CD14-positive monocyte (primary cell): ENCODE measurements at regions not wholly inside any gene's neighbourhood (a gene's known extent, or its start where the extent isn't known, plus 50 kb on each side); places are given as distances from the start of the nearest gene placed in this dataset.

ENCODE experiments used
- DNase-seq, 3 donors: peaks; one replicate each; pipeline ENCODE4 v3.0.0-alpha.2; 2011 to 2022
- H2AFZ ChIP-seq: 2 replicates; pipeline ENCODE4 v1.6.0; 2012; ENCODE audit warnings: mild to moderate bottlenecking, low read depth, low read length, inconsistent platforms; ENCODE audit not compliant: insufficient read depth, poor library complexity, severe bottlenecking
- H3K27ac ChIP-seq, 2 donors: 1 replicate in 1 of 2; 2 replicates in 1 of 2; pipeline ENCODE4 v1.5.1; 2012 to 2013; ENCODE audit warnings: low read length in 2 of 2, control low read depth in 1 of 2, inconsistent platforms in 1 of 2, low read depth in 1 of 2, mild to moderate bottlenecking in 1 of 2
- H3K27me3 ChIP-seq, 2 donors: one replicate each; pipeline versions ENCODE4 v1.6.0 to v1.6.1; 2011 to 2013; ENCODE audit warnings: low read length in 2 of 2; ENCODE audit not compliant: control insufficient read depth in 2 of 2, insufficient read depth in 2 of 2
- H3K36me3 ChIP-seq, 2 donors: replicated peaks in 1 of 2; 1 replicate in 1 of 2; 2 replicates in 1 of 2; pipeline versions ENCODE4 v1.5.1 to v1.6.1; 2012 to 2013; ENCODE audit warnings: low read length in 2 of 2, control low read depth in 1 of 2, inconsistent platforms in 1 of 2, mild to moderate bottlenecking in 1 of 2; ENCODE audit not compliant: insufficient read depth in 2 of 2, control insufficient read depth in 1 of 2
- H3K4me1 ChIP-seq, 2 donors: 1 replicate in 1 of 2; 2 replicates in 1 of 2; pipeline versions ENCODE4 v1.5.1 to v1.6.1; 2012 to 2013; ENCODE audit warnings: low read length in 2 of 2, control low read depth in 1 of 2, inconsistent platforms in 1 of 2, mild to moderate bottlenecking in 1 of 2, moderate library complexity in 1 of 2; ENCODE audit not compliant: insufficient read depth in 2 of 2, control insufficient read depth in 1 of 2
- H3K4me2 ChIP-seq: replicated peaks from 2 replicates; pipeline ENCODE3; 2012; ENCODE audit warnings: low read length, moderate library complexity, mild to moderate bottlenecking; ENCODE audit not compliant: poor library complexity, severe bottlenecking; ENCODE audit errors: extremely low read depth
- H3K4me3 ChIP-seq, 3 experiments: fragments of 200-600 bp in 1 of 3; sonication (generic) in 1 of 3; replicated peaks in 1 of 3; 1 replicate in 2 of 3; 2 replicates in 1 of 3; pipeline ENCODE4 v1.5.1; 2011 to 2013; ENCODE audit warnings: low read length in 3 of 3, mild to moderate bottlenecking in 3 of 3, control low read depth in 2 of 3, low read depth in 2 of 3, inconsistent platforms in 1 of 3, moderate library complexity in 1 of 3
- H3K79me2 ChIP-seq: 2 replicates; pipeline ENCODE4 v1.6.0; 2012; ENCODE audit warnings: mild to moderate bottlenecking, control low read depth, inconsistent platforms, low read length, moderate library complexity; ENCODE audit not compliant: insufficient read depth
- H3K9ac ChIP-seq: 2 replicates; pipeline ENCODE4 v1.6.0; 2017; ENCODE audit warnings: low read length, mild to moderate bottlenecking; ENCODE audit not compliant: insufficient read depth, poor library complexity, severe bottlenecking
- H3K9me3 ChIP-seq, 2 donors: replicated peaks in 1 of 2; 1 replicate in 1 of 2; 2 replicates in 1 of 2; pipeline versions ENCODE4 v1.5.1 to v1.6.1; 2012 to 2013; ENCODE audit warnings: low read length in 2 of 2, control low read depth in 1 of 2; ENCODE audit not compliant: control insufficient read depth in 1 of 2, insufficient read depth in 1 of 2
- H4K20me1 ChIP-seq: 2 replicates; pipeline ENCODE4 v1.6.0; 2012; ENCODE audit warnings: mild to moderate bottlenecking, low read length, control low read depth, moderate library complexity; ENCODE audit not compliant: insufficient read depth
- H3K27ac Mint-ChIP-seq, 7 donors: one replicate each; pipeline ENCODE4 v1.8.0; 2020; ENCODE audit warnings: mild to moderate bottlenecking in 7 of 7, mixed read lengths in 7 of 7, moderate library complexity in 6 of 7, inconsistent platforms in 2 of 7
- H3K27me3 Mint-ChIP-seq, 3 donors: one replicate each; pipeline ENCODE4 v1.8.0; 2021 to 2022; ENCODE audit warnings: low read depth in 3 of 3, mild to moderate bottlenecking in 3 of 3, mixed read lengths in 3 of 3, moderate library complexity in 3 of 3, inconsistent platforms in 1 of 3
- H3K36me3 Mint-ChIP-seq, 2 donors: one replicate each; pipeline ENCODE4 v1.8.0; 2020; ENCODE audit warnings: mixed read lengths in 2 of 2, inconsistent platforms in 1 of 2, mild to moderate bottlenecking in 1 of 2
- H3K4me1 Mint-ChIP-seq: one replicate; pipeline ENCODE4 v1.8.0; 2020; ENCODE audit warnings: mild to moderate bottlenecking, mixed read lengths
- H3K4me3 Mint-ChIP-seq, 2 donors: one replicate each; pipeline ENCODE4 v1.8.0; 2020; ENCODE audit warnings: mild to moderate bottlenecking in 2 of 2, mixed read lengths in 2 of 2, moderate library complexity in 1 of 2
- H3K9me3 Mint-ChIP-seq, 7 donors: one replicate each; pipeline ENCODE4 v1.8.0; 2020 to 2022; ENCODE audit warnings: mixed read lengths in 7 of 7, mild to moderate bottlenecking in 6 of 7, moderate library complexity in 6 of 7, inconsistent platforms in 2 of 7
- CTCF ChIP-seq: fragments of 200-600 bp; IDR thresholded peaks from one replicate; pipeline ENCODE4 v1.8.0; 2022; ENCODE audit warnings: antibody characterized with exemption, mild to moderate bottlenecking
- WGBS: methylation state at CpG from one replicate; pipeline ENCODE4 v1.1.5; 2013; ENCODE audit warnings: missing lambda C conversion rate; ENCODE audit not compliant: insufficient coverage; 5-methylcytosine and 5-hydroxymethylcytosine counted together
- intact Hi-C, 2 donors: fragments of 100-400 bp; cut with micrococcal nuclease; formaldehyde crosslinking; loops; one replicate each; pipeline versions ENCODE4 v1.15.0 to v1.15.1; 2023

- peaks cover 0 to 7% of the 10 kb centered on the region in 2 donors for H3K9me3 ChIP-seq
- WGBS: 50% methylated on average over 1 of the region's 3 CpGs
- DNase-seq: no peak
- H3K27me3 ChIP-seq: no peaks in the 10 kb centered on the region
- no peak overlapping the region for H2AFZ ChIP-seq
- no peak overlapping the region for H3K4me3 Mint-ChIP-seq
- no peak overlapping the region for H3K4me3 ChIP-seq
- H3K9me3 Mint-ChIP-seq: peaks cover 0 to 15% (median 4%) of the 10 kb centered on the region in 7 donors
- no peaks in the 10 kb centered on the region for H3K4me1 ChIP-seq
- no peak overlapping the region for H3K27ac Mint-ChIP-seq
- no peaks in the 10 kb centered on the region for H3K4me1 Mint-ChIP-seq
- intact Hi-C loops: no loop called here
- H3K36me3 Mint-ChIP-seq: no peaks in the 10 kb centered on the region
- H3K79me2 ChIP-seq: no peaks in the 10 kb centered on the region
- no peak overlapping the region for H3K4me2 ChIP-seq
- H3K9ac ChIP-seq: no peak overlapping the region
- H3K36me3 ChIP-seq: no peaks in the 10 kb centered on the region
- no peak for TF ChIP-seq CTCF
- no peaks in the 10 kb centered on the region for H4K20me1 ChIP-seq
- H3K27ac ChIP-seq: no peak overlapping the region
- no peaks in the 10 kb centered on the region for H3K27me3 Mint-ChIP-seq
These were observed 459.8 kb upstream of the CTSO start for GRCh38 chr4:156413239-156414135.

GRCh38 chr4:156411531-156411930, 457.9 kb upstream of the CTSO start:
- H4K20me1 ChIP-seq: no peaks in the 10 kb centered on the region
- no CpG with 5 or more reads among the region's 2 CpGs for WGBS
- H3K9me3 Mint-ChIP-seq: peaks cover 0 to 5% (median 2%) of the 10 kb centered on the region in 7 donors
- H3K27me3 Mint-ChIP-seq: no peaks in the 10 kb centered on the region
- no peak overlapping the region for H3K4me2 ChIP-seq
- no peak overlapping the region for H3K9ac ChIP-seq
- H3K36me3 ChIP-seq: no peaks in the 10 kb centered on the region
- H3K4me3 ChIP-seq: no peak overlapping the region
- H3K27ac ChIP-seq: no peak overlapping the region
- no peaks in the 10 kb centered on the region for H3K79me2 ChIP-seq
- H2AFZ ChIP-seq: no peak overlapping the region
- DNase-seq: no peak
- H3K4me3 Mint-ChIP-seq: no peak overlapping the region
- H3K9me3 ChIP-seq: peaks cover 0 to 4% of the 10 kb centered on the region in 2 donors
- no peak overlapping the region for H3K27ac Mint-ChIP-seq
- H3K4me1 Mint-ChIP-seq: no peaks in the 10 kb centered on the region
- H3K36me3 Mint-ChIP-seq: no peaks in the 10 kb centered on the region
- intact Hi-C loops: no loop called here
- H3K27me3 ChIP-seq: no peaks in the 10 kb centered on the region
- H3K4me1 ChIP-seq: no peaks in the 10 kb centered on the region
- TF ChIP-seq CTCF: no peak
